HCT116 (cell line): ENCODE measurements at regions not wholly inside any gene's neighbourhood (a gene's known extent, or its start where the extent isn't known, plus 50 kb on each side); places are given as distances from the start of the nearest gene placed in this dataset.

Experiments used
- ATAC-seq: fragments of 200-7000 bp; cut with Tn5 transposase; 2 replicates; pipeline ENCODE4 v1.9.1; 2020; ENCODE audit warnings: mild to moderate bottlenecking, moderate library complexity
- BruUV-seq: library from RNA; stranded (reverse); fragments of 400-500 nt; replicated peaks from 2 replicates; lab custom pipeline; 2021; lab: Mats Ljungman, UMichigan
- CTCF ChIA-PET: fragments of 300-600 bp; sonication (Branson Sonifier 250); formaldehyde crosslinking; loops from one replicate; lab custom pipeline; 2021; ENCODE audit warnings: antibody characterized with exemption; lab: Charles Lee
- POLR2A ChIA-PET: fragments of 300-600, 350-600 bp; sonication (Branson Sonifier 250); formaldehyde crosslinking; loops from one replicate; lab custom pipeline; 2021; ENCODE audit warnings: antibody characterized with exemption; lab: Charles Lee
- RAD21 ChIA-PET, 2 experiments: fragments of 300-600 bp; sonication (Branson Sonifier 250); formaldehyde crosslinking; loops; one replicate each; lab custom pipeline; 2023; ENCODE audit warnings: low total read pairs in 2 of 2; ENCODE audit not compliant: uncharacterized antibody in 2 of 2, unreplicated experiment in 2 of 2, low non-redundant PET in 1 of 2; lab: Charles Lee
- DNase-seq: peaks from one replicate; pipeline ENCODE4 v3.0.0-alpha.2; 2010; ENCODE audit warnings: low read depth, low spot score
- H2AFZ ChIP-seq: fragments of 200-600 bp; shearing (Covaris generic), sonication (generic); 2 replicates; pipeline ENCODE4 v1.6.1; 2017; ENCODE audit warnings: low read depth, mixed run types, mixed read lengths, antibody characterized with exemption, low read length; ENCODE audit not compliant: poor library complexity, severe bottlenecking
- H3K27ac ChIP-seq: 2 replicates; pipeline ENCODE4 v1.5.1; 2012; ENCODE audit warnings: low read depth, low read length
- H3K27me3 ChIP-seq: fragments of 200-600 bp; sonication (generic); 2 replicates; pipeline ENCODE4 v1.6.1; 2016; ENCODE audit warnings: mixed run types, low read length, mixed read lengths; ENCODE audit not compliant: insufficient read depth
- H3K36me3 ChIP-seq, 2 experiments: fragments of 200-500 bp in 1 of 2; fragments of 200-600 bp in 1 of 2; sonication (Bioruptor generic) in 1 of 2; sonication (generic) in 1 of 2; 2 replicates each; pipeline versions ENCODE4 v1.5.1 to v1.6.1; 2014 to 2016; ENCODE audit warnings: low read length in 2 of 2, inconsistent platforms in 1 of 2, mixed read lengths in 1 of 2, mixed run types in 1 of 2; ENCODE audit not compliant: insufficient read depth in 2 of 2, control insufficient read depth in 1 of 2
- H3K4me1 ChIP-seq, 2 experiments: fragments of 200-600 bp in 1 of 2; sonication (generic) in 1 of 2; 2 replicates each; pipeline versions ENCODE4 v1.5.1 to v1.6.1; 2012 to 2017; ENCODE audit warnings: low read length in 2 of 2, inconsistent platforms in 1 of 2, mild to moderate bottlenecking in 1 of 2, mixed read lengths in 1 of 2, mixed run types in 1 of 2, moderate library complexity in 1 of 2; ENCODE audit not compliant: insufficient read depth in 2 of 2, control insufficient read depth in 1 of 2
- H3K4me2 ChIP-seq: fragments of 200-600 bp; sonication (generic); 2 replicates; pipeline ENCODE4 v1.6.1; 2017; ENCODE audit warnings: mixed run types, low read length, mixed read lengths
- H3K4me3 ChIP-seq, 2 experiments: fragments of 200-600 bp in 1 of 2; sonication (generic) in 1 of 2; replicated peaks in 1 of 2; 2 replicates each; pipeline ENCODE4 v1.5.1; 2011 to 2016; ENCODE audit warnings: low read length in 2 of 2, control low read depth in 1 of 2, low read depth in 1 of 2, mild to moderate bottlenecking in 1 of 2, mixed read lengths in 1 of 2, mixed run types in 1 of 2
- H3K79me2 ChIP-seq: fragments of 200-600 bp; sonication (generic); 2 replicates; pipeline ENCODE4 v1.6.1; 2017; ENCODE audit warnings: mild to moderate bottlenecking, mixed run types, low read length, moderate library complexity, mixed read lengths; ENCODE audit not compliant: insufficient read depth
- H3K9ac ChIP-seq: fragments of 200-600 bp; sonication (generic); 2 replicates; pipeline ENCODE4 v1.6.1; 2016; ENCODE audit warnings: low read length, mixed read lengths
- H3K9me2 ChIP-seq: fragments of 200-600 bp; sonication (generic), shearing (Covaris generic); 2 replicates; pipeline ENCODE4 v1.6.1; 2017; ENCODE audit warnings: mixed run types, mild to moderate bottlenecking, moderate library complexity; ENCODE audit not compliant: insufficient read depth
- H3K9me3 ChIP-seq, 2 experiments: fragments of 200-500 bp in 1 of 2; fragments of 200-600 bp in 1 of 2; sonication (Bioruptor generic) in 1 of 2; sonication (generic) in 1 of 2; 2 replicates each; pipeline ENCODE4 v1.6.1; 2014 to 2017; ENCODE audit warnings: low read length in 2 of 2, mixed read lengths in 2 of 2, inconsistent platforms in 1 of 2, low read depth in 1 of 2, mild to moderate bottlenecking in 1 of 2, mixed run types in 1 of 2, moderate library complexity in 1 of 2; ENCODE audit not compliant: control insufficient read depth in 1 of 2, insufficient read depth in 1 of 2
- H4K20me1 ChIP-seq: fragments of 200-600 bp; sonication (generic), shearing (Covaris generic); 2 replicates; pipeline ENCODE4 v1.6.1; 2017; ENCODE audit warnings: mixed run types, mild to moderate bottlenecking, moderate library complexity; ENCODE audit not compliant: insufficient read depth
- CBX3 ChIP-seq: IDR thresholded peaks from 2 replicates; pipeline ENCODE4 v1.6.1; 2012; ENCODE audit warnings: low read depth
- CEBPB ChIP-seq: IDR thresholded peaks from 2 replicates; pipeline ENCODE4 v1.6.1; 2012; ENCODE audit warnings: low read depth
- ELF1 ChIP-seq: IDR thresholded peaks from 2 replicates; pipeline ENCODE4 v1.6.1; 2012; ENCODE audit warnings: low read depth, borderline replicate concordance
- EZH2 ChIP-seq: fragments of 200-600 bp; sonication (generic); IDR thresholded peaks from 2 replicates; pipeline ENCODE4 v1.6.1; 2017; ENCODE audit warnings: antibody characterized with exemption, mixed run types
- FOSL1 ChIP-seq: IDR thresholded peaks from 2 replicates; pipeline ENCODE4 v1.6.1; 2012; ENCODE audit warnings: low read depth
- JUND ChIP-seq: IDR thresholded peaks from 2 replicates; pipeline ENCODE4 v1.6.1; 2012
- MAX ChIP-seq: IDR thresholded peaks from 2 replicates; pipeline ENCODE4 v1.6.1; 2012
- POLR2A ChIP-seq: IDR thresholded peaks from 2 replicates; pipeline ENCODE4 v1.7.0; 2011; ENCODE audit warnings: borderline replicate concordance; ENCODE audit not compliant: insufficient read depth, insufficient read length; ENCODE audit errors: extremely low read depth
- POLR2AphosphoS5 ChIP-seq: IDR thresholded peaks from 2 replicates; pipeline ENCODE4 v1.6.1; 2011; ENCODE audit warnings: mild to moderate bottlenecking, low read depth, low read length, moderate library complexity
- RAD21 ChIP-seq: IDR thresholded peaks from 2 replicates; pipeline ENCODE4 v1.6.1; 2012; ENCODE audit warnings: low read depth, mild to moderate bottlenecking
- SIN3A ChIP-seq: IDR thresholded peaks from 2 replicates; pipeline ENCODE4 v1.6.1; 2012; ENCODE audit warnings: low read depth
- SP1 ChIP-seq: IDR thresholded peaks from 2 replicates; pipeline ENCODE4 v1.6.1; 2012; ENCODE audit warnings: low read depth
- TCF7L2 ChIP-seq: IDR thresholded peaks from 2 replicates; pipeline ENCODE4 v1.7.0; 2011; ENCODE audit warnings: borderline replicate concordance, inconsistent platforms; ENCODE audit not compliant: insufficient read depth, insufficient read length; ENCODE audit errors: extremely low read depth
- YY1 ChIP-seq: IDR thresholded peaks from 2 replicates; pipeline ENCODE4 v1.6.1; 2011; ENCODE audit warnings: low read length, low read depth, moderate library complexity, mild to moderate bottlenecking; ENCODE audit not compliant: insufficient replicate concordance; ENCODE audit errors: extremely low read depth
- ZBTB33 ChIP-seq: IDR thresholded peaks from 2 replicates; pipeline ENCODE4 v1.6.1; 2011; ENCODE audit warnings: mild to moderate bottlenecking, low read length, moderate library complexity; ENCODE audit not compliant: insufficient replicate concordance; ENCODE audit errors: extremely low read depth
- ZFX ChIP-seq: fragments of 450-650 bp; IDR thresholded peaks from 2 replicates; pipeline ENCODE4 v1.6.1; 2017
- ZNF274 ChIP-seq: fragments of 200-500 bp; sonication (Bioruptor generic); IDR thresholded peaks from 2 replicates; pipeline ENCODE4 v1.6.1; 2014; ENCODE audit warnings: mild to moderate bottlenecking, low read depth, low read length, inconsistent platforms
- intact Hi-C: fragments of 100-400 bp; cut with micrococcal nuclease; formaldehyde crosslinking; loops from 2 replicates; pipeline ENCODE4 v1.10.0; 2022
- TF ChIP-seq, protein P1 (sequence below): IDR thresholded peaks from 2 replicates; pipeline ENCODE4 v1.6.1; 2012; ENCODE audit warnings: low read depth
- TF ChIP-seq, protein P2 (sequence below), 3 experiments: fragments of 200-600 bp in 1 of 3; sonication (generic) in 1 of 3; IDR thresholded peaks in 2 of 3; conservative IDR thresholded peaks in 1 of 3; 2 replicates each; pipeline ENCODE4 v1.5.1; 2012 to 2017; ENCODE audit warnings: low read depth in 2 of 3, low read length in 2 of 3, antibody characterized with exemption in 1 of 3, borderline replicate concordance in 1 of 3, control low read depth in 1 of 3, mild to moderate bottlenecking in 1 of 3, mixed read lengths in 1 of 3, mixed run types in 1 of 3, moderate library complexity in 1 of 3; ENCODE audit not compliant: insufficient read depth in 1 of 3

- H3K36me3 ChIP-seq, result no peaks in the 10 kb centered on the region
- no peak overlapping the region for H3K4me2 ChIP-seq
- TF ChIP-seq TCF7L2, result no peak
- TF ChIP-seq FOSL1, result no peak
- TF ChIP-seq SP1, result no peak
- TF ChIP-seq ZBTB33, result no peak
- no peak for TF ChIP-seq RAD21
- TF ChIP-seq, protein P1, sequence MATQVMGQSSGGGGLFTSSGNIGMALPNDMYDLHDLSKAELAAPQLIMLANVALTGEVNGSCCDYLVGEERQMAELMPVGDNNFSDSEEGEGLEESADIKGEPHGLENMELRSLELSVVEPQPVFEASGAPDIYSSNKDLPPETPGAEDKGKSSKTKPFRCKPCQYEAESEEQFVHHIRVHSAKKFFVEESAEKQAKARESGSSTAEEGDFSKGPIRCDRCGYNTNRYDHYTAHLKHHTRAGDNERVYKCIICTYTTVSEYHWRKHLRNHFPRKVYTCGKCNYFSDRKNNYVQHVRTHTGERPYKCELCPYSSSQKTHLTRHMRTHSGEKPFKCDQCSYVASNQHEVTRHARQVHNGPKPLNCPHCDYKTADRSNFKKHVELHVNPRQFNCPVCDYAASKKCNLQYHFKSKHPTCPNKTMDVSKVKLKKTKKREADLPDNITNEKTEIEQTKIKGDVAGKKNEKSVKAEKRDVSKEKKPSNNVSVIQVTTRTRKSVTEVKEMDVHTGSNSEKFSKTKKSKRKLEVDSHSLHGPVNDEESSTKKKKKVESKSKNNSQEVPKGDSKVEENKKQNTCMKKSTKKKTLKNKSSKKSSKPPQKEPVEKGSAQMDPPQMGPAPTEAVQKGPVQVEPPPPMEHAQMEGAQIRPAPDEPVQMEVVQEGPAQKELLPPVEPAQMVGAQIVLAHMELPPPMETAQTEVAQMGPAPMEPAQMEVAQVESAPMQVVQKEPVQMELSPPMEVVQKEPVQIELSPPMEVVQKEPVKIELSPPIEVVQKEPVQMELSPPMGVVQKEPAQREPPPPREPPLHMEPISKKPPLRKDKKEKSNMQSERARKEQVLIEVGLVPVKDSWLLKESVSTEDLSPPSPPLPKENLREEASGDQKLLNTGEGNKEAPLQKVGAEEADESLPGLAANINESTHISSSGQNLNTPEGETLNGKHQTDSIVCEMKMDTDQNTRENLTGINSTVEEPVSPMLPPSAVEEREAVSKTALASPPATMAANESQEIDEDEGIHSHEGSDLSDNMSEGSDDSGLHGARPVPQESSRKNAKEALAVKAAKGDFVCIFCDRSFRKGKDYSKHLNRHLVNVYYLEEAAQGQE, result no peak
- TF ChIP-seq MAX, result no peak
- TF ChIP-seq ZFX, result no peak
- no peak for TF ChIP-seq ZNF274
- TF ChIP-seq, protein P2, sequence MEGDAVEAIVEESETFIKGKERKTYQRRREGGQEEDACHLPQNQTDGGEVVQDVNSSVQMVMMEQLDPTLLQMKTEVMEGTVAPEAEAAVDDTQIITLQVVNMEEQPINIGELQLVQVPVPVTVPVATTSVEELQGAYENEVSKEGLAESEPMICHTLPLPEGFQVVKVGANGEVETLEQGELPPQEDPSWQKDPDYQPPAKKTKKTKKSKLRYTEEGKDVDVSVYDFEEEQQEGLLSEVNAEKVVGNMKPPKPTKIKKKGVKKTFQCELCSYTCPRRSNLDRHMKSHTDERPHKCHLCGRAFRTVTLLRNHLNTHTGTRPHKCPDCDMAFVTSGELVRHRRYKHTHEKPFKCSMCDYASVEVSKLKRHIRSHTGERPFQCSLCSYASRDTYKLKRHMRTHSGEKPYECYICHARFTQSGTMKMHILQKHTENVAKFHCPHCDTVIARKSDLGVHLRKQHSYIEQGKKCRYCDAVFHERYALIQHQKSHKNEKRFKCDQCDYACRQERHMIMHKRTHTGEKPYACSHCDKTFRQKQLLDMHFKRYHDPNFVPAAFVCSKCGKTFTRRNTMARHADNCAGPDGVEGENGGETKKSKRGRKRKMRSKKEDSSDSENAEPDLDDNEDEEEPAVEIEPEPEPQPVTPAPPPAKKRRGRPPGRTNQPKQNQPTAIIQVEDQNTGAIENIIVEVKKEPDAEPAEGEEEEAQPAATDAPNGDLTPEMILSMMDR (IDR thresholded peaks at IDR 0.05 in 2 of 3, conservative IDR thresholded peaks at IDR 0.05 in 1 of 3; ENCODE audit: borderline replicate concordance in 1 of 3, insufficient read depth in 1 of 3, low read depth in 2 of 3, low read length in 2 of 3), result no peak
- no peak for TF ChIP-seq CBX3
- TF ChIP-seq POLR2AphosphoS5, result no peak
- TF ChIP-seq SIN3A, result no peak
- TF ChIP-seq JUND, result no peak
- no peak for TF ChIP-seq YY1
- no peak for TF ChIP-seq CEBPB
- no peak for TF ChIP-seq ELF1
- no peak for TF ChIP-seq EZH2
- no peak for TF ChIP-seq POLR2A
- ATAC-seq, result no peak
- RAD21 ChIA-PET, result no interaction called here
- no peaks in the 10 kb centered on the region for H3K9me2 ChIP-seq
- POLR2A ChIA-PET, result no interaction called here
- no TSS peak for BruUV-seq
- H3K4me1 ChIP-seq, result no peaks in the 10 kb centered on the region
- H3K9ac ChIP-seq, result no peak overlapping the region
- intact Hi-C loops, result no loop called here
- no peaks in the 10 kb centered on the region for H4K20me1 ChIP-seq
- no peaks in the 10 kb centered on the region for H3K79me2 ChIP-seq
- no peaks in the 10 kb centered on the region for H3K9me3 ChIP-seq
- H3K27me3 ChIP-seq, result peaks cover 6% of the 10 kb centered on the region; the same call in 1 of the 2 replicates
- no peak overlapping the region for H2AFZ ChIP-seq
- no peak for DNase-seq
- CTCF ChIA-PET, result no interaction called here
- H3K27ac ChIP-seq, result no peak overlapping the region
- no peak overlapping the region for H3K4me3 ChIP-seq
Measured at GRCh38 chr2:176854062-176854461, 358.5 kb upstream of the HNRNPA3 start.
